Activated CD8-positive, alpha-beta T cell treated with anti-CD3 and anti-CD28 coated beads for 36 hours (primary cell): ENCODE measurements at regions not wholly inside any gene's neighbourhood (a gene's known extent, or its start where the extent isn't known, plus 50 kb on each side); places are given as distances from the start of the nearest gene placed in this dataset.

Experiments used
- ATAC-seq: fragments of 200-7000 bp; cut with Tn5 transposase; one replicate; pipeline ENCODE4 v1.10.0; 2021; ENCODE audit warnings: mild to moderate bottlenecking, moderate library complexity
- CTCF ChIA-PET: fragments of 350-600 bp; sonication (Branson Sonifier 250); formaldehyde crosslinking; loops from one replicate; lab custom pipeline; 2021; ENCODE audit warnings: antibody characterized with exemption; lab: Charles Lee
- POLR2A ChIA-PET: fragments of 350-600 bp; sonication (Branson Sonifier 250); formaldehyde crosslinking; loops from one replicate; lab custom pipeline; 2021; ENCODE audit warnings: antibody characterized with exemption; lab: Charles Lee
- DNase-seq: peaks from one replicate; pipeline ENCODE4 v3.0.0-alpha.2; 2020
- H3K27ac Mint-ChIP-seq: one replicate; pipeline ENCODE4 v1.8.0; 2021; ENCODE audit warnings: mild to moderate bottlenecking, mixed read lengths
- H3K27me3 Mint-ChIP-seq: one replicate; pipeline ENCODE4 v1.8.0; 2021; ENCODE audit warnings: mixed read lengths
- H3K36me3 Mint-ChIP-seq: one replicate; pipeline ENCODE4 v1.8.0; 2021; ENCODE audit warnings: low read depth, mixed read lengths
- H3K4me1 Mint-ChIP-seq: one replicate; pipeline ENCODE4 v1.8.0; 2021; ENCODE audit warnings: low read depth, mixed read lengths
- H3K4me3 Mint-ChIP-seq: one replicate; pipeline ENCODE4 v1.8.0; 2021; ENCODE audit warnings: mild to moderate bottlenecking, moderate library complexity, mixed read lengths
- H3K9me3 Mint-ChIP-seq: one replicate; pipeline ENCODE4 v1.8.0; 2021; ENCODE audit warnings: mixed read lengths
- intact Hi-C: fragments of 100-400 bp; cut with micrococcal nuclease; formaldehyde crosslinking; loops from one replicate; pipeline ENCODE4 v1.10.0; 2022
- TF ChIP-seq, protein P1 (sequence below): fragments of 200-600 bp; IDR thresholded peaks from one replicate; pipeline ENCODE4 v1.8.0; 2022; ENCODE audit warnings: antibody characterized with exemption, mild to moderate bottlenecking

DNA sequence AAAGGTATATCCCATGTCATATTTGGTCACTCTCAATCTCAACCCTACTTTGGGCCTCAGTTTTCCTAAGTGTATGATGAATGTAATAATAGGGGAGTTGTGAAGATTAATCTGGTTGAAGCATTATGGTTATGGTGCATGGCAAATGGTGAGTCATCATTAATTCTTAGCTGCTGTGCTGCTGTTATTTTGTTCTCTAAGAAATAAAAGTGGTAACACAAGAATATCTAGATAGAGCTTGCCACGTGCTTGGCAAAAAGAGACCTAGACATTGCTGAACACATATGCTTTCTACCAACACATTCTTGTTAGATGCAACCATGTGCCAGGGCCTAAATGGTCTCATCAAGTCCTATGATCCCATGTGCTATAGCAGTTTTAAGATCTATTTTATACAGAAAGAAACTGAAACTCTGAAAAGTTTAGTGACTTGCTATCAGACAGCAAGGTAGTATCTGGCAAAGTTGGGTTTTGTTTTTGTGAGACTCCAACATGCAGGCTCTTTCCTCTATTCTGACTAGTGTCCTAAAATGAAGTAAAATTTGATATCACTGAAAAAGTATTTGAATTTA, 699.9 kb upstream of the MEF2C start:
- ChIA-PET POLR2A (no interaction called here), CTCF (no interaction called here)
- Mint-ChIP-seq H3K27ac (no peak overlapping the region), H3K9me3 (no peaks in the 10 kb centered on the region), H3K4me3 (no peak overlapping the region), H3K27me3 (no peaks in the 10 kb centered on the region), H3K36me3 (no peaks in the 10 kb centered on the region), H3K4me1 (no peaks in the 10 kb centered on the region)
- DNase-seq (no peak), ATAC-seq (no peak)
- intact Hi-C loops = no loop called here
- TF ChIP-seq, protein P1, sequence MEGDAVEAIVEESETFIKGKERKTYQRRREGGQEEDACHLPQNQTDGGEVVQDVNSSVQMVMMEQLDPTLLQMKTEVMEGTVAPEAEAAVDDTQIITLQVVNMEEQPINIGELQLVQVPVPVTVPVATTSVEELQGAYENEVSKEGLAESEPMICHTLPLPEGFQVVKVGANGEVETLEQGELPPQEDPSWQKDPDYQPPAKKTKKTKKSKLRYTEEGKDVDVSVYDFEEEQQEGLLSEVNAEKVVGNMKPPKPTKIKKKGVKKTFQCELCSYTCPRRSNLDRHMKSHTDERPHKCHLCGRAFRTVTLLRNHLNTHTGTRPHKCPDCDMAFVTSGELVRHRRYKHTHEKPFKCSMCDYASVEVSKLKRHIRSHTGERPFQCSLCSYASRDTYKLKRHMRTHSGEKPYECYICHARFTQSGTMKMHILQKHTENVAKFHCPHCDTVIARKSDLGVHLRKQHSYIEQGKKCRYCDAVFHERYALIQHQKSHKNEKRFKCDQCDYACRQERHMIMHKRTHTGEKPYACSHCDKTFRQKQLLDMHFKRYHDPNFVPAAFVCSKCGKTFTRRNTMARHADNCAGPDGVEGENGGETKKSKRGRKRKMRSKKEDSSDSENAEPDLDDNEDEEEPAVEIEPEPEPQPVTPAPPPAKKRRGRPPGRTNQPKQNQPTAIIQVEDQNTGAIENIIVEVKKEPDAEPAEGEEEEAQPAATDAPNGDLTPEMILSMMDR = no peak

DNA sequence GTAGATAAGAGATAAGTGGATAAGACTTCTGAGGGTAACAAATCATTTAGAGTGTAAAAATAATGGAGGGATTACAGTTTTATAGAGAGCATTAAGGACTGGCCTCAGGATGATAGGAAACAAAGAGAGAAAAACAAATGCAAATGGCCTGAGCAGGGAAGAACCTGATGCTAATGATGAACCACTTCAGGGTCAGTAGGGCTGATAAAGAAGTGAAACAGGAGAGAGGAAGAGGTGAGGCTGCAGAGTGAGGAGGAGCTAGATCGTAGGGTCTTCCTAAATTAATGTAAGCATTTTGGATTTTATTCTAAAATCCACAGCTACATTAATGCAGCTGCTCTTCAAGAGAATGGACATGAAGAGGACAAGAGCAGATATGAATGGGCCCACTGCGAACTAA, 698.0 kb upstream of the MEF2C start:
- H3K4me1 Mint-ChIP-seq = no peaks in the 10 kb centered on the region
- intact Hi-C loops = no loop called here
- H3K36me3 Mint-ChIP-seq = no peaks in the 10 kb centered on the region
- ChIA-PET POLR2A (no interaction called here), CTCF (interaction anchor here (1.4 kb wide), 1 partner anchor 853 kb away, joined by 3 read pairs; no protein-coding TSS in a partner anchor)
- ATAC-seq (no peak), DNase-seq (no peak)
- no peak overlapping the region for H3K4me3 Mint-ChIP-seq
- no peaks in the 10 kb centered on the region for H3K9me3 Mint-ChIP-seq
- H3K27me3 Mint-ChIP-seq = no peaks in the 10 kb centered on the region
- TF ChIP-seq, protein P1 = no peak
- H3K27ac Mint-ChIP-seq = no peak overlapping the region

DNA sequence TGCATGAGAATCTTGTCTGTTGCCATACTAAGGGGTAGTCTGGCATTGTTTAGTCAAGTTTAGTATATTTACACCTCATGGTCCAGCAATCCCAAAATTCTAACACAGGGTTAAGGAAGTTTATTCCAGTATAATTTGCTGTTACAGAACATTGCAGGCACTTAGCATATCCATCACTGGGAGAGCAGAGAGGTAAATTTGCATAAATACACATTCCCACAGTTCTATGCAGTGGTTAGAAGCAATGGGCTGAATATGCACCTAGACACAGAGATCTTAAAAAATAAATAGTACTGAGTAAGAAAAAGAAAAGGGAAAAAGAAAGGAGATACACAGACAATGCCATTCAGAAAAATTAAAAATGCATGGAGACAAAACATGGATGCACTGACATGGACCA, 692.3 kb upstream of the MEF2C start:
- TF ChIP-seq, protein P1 = no peak
- no peaks in the 10 kb centered on the region for H3K9me3 Mint-ChIP-seq
- no peak overlapping the region for H3K4me3 Mint-ChIP-seq
- POLR2A ChIA-PET = no interaction called here
- DNase-seq (no peak), ATAC-seq (no peak)
- intact Hi-C loops = no loop called here
- no peaks in the 10 kb centered on the region for H3K27me3 Mint-ChIP-seq
- no peak overlapping the region for H3K27ac Mint-ChIP-seq
- H3K36me3 Mint-ChIP-seq = no peaks in the 10 kb centered on the region
- CTCF ChIA-PET = no interaction called here
- no peaks in the 10 kb centered on the region for H3K4me1 Mint-ChIP-seq

DNA sequence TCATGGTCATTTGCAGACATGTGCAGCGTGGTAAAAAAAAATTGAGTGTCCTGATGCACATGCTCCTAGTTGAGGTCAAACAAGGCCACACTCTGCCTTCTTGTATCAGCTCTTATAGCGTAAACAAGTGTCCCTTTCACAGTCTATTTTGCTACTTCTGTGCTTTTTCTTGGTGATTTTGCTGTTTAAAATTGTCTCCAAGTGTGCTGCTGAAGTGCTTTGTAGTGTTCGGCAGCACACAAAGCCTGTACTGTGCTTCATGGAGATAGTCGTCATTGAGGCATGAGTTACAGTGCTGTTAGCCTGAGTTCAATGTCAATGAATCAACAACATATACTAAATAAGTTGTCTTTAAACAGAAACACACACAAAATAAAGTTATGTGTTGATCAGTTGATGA, 690.4 kb upstream of the MEF2C start:
- Mint-ChIP-seq H3K9me3 (no peaks in the 10 kb centered on the region), H3K36me3 (no peaks in the 10 kb centered on the region), H3K27ac (no peak overlapping the region), H3K4me3 (no peak overlapping the region), H3K27me3 (no peaks in the 10 kb centered on the region), H3K4me1 (no peaks in the 10 kb centered on the region)
- POLR2A ChIA-PET = no interaction called here
- TF ChIP-seq, protein P1 = no peak
- intact Hi-C loops = no loop called here
- no peak for DNase-seq
- CTCF ChIA-PET = no interaction called here
- no peak for ATAC-seq

DNA sequence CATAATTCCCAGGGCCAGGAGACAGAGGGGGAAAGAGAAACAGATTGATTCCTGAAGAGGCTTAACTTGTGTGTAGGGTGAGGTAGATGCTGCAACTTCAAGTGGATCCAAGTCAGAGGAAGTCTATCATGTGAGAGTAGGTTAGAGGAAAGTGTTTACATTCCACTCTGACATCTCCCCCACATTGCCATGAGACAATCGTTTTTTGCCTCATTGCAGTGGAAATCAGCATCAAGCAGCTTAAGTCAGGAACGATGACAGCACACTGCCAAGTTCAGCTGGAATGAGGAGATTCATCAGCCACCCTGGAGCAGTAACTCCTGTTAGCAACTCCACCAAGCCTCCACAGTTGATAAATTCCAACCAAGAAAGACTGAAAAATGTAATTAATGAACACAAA, 689.7 kb upstream of the MEF2C start:
- Mint-ChIP-seq H3K4me1 (no peaks in the 10 kb centered on the region), H3K27me3 (no peaks in the 10 kb centered on the region), H3K4me3 (no peak overlapping the region), H3K27ac (no peak overlapping the region), H3K9me3 (no peaks in the 10 kb centered on the region), H3K36me3 (no peaks in the 10 kb centered on the region)
- TF ChIP-seq, protein P1 = no peak
- intact Hi-C loops = no loop called here
- DNase-seq (no peak), ATAC-seq (no peak)
- POLR2A ChIA-PET = no interaction called here
- CTCF ChIA-PET = no interaction called here
